LNCaP clone FGC (cell line): ENCODE measurements at regions not wholly inside any gene's neighbourhood (a gene's known extent, or its start where the extent isn't known, plus 50 kb on each side); places are given as distances from the start of the nearest gene placed in this dataset.
A peak's percentile ranks its signal among the peaks of the same experiment; 100 is the strongest.

Source experiments
- DNase-seq: peaks from one replicate; pipeline ENCODE4 v3.0.0-alpha.2; 2011; ENCODE audit warnings: low read depth
- H3K4me3 ChIP-seq: 2 replicates; pipeline ENCODE4 v1.5.1; 2011; ENCODE audit warnings: mild to moderate bottlenecking, low read depth, low read length, control low read depth
- TF ChIP-seq, protein P1 (sequence below): IDR thresholded peaks from 2 replicates; pipeline ENCODE4 v1.5.1; 2012; ENCODE audit warnings: mild to moderate bottlenecking; ENCODE audit not compliant: control insufficient read depth, insufficient read depth; ENCODE audit errors: extremely low read depth

DNA sequence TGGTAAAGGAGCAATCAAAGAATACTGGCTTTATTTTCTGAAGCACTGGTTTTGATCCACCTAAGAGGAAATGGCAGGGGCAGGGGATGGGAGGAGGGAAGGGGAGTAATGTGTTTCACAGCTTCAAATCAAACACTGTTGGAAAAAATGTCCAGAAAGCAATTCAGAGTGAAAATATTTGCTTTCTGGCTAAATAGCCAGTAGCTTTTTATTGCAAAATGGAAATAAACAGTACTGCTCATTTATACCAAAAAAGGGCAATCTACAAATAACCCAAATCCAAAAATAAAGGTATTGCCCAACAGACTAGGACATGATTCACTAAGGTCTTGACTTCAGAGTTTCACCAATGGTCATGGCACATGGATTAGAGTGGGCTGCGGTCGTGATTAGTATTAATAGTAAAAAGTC lies 279.3 kb upstream of the THBS1 start:
- DNase-seq, result no peak
- H3K4me3 ChIP-seq, result no peak overlapping the region
- TF ChIP-seq, protein P1, sequence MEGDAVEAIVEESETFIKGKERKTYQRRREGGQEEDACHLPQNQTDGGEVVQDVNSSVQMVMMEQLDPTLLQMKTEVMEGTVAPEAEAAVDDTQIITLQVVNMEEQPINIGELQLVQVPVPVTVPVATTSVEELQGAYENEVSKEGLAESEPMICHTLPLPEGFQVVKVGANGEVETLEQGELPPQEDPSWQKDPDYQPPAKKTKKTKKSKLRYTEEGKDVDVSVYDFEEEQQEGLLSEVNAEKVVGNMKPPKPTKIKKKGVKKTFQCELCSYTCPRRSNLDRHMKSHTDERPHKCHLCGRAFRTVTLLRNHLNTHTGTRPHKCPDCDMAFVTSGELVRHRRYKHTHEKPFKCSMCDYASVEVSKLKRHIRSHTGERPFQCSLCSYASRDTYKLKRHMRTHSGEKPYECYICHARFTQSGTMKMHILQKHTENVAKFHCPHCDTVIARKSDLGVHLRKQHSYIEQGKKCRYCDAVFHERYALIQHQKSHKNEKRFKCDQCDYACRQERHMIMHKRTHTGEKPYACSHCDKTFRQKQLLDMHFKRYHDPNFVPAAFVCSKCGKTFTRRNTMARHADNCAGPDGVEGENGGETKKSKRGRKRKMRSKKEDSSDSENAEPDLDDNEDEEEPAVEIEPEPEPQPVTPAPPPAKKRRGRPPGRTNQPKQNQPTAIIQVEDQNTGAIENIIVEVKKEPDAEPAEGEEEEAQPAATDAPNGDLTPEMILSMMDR, result no peak

DNA sequence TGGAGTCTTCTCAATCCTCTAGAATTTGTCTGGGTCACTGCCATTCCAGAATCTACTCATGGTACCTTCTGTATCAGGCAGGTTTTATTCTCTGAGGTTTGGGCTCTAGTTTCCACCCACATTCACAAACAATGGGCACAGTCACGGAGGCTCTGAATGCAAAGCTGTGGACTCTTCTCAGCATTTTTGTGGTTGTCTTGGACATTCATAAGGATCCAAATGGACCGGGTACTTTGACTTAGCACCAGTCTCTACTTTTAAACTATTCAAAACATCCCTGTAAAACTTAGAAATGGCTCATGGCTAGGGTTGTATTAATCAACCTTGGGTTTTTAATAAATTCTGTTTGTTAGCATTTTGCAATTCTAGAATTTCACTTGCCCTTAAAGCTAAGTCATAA lies 277.9 kb upstream of the THBS1 start:
- DNase-seq, result no peak
- H3K4me3 ChIP-seq, result no peak overlapping the region
- TF ChIP-seq, protein P1, result no peak

DNA sequence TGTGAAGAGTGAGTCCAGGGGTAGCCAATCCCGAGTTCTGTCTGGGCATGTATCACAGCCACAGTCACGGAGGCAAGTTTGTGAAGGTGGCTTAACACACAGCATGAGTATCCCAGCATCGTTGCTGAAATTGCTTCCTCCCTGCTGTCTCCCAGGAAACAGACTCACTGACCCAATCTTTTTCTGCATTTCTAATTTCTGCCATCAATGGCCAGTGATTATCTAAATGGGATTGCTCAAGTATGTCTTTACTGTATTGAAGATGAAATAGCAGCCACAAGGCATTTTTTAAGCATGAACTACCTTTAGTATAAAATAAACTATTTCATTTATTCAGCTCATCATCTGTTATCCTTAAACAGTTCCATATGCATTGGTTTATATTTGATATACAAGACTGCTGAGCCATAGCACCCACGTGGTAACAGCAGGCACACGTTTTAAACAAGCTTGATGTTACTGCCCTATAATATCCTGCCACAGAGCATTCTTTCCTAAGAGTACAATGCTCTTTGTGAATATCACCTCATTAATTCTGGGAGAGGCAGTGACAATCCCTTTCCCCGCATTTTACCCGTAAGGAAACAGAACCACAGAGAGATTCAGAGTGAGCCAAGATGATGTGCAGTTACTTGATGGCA lies 276.6 kb upstream of the THBS1 start:
- TF ChIP-seq, protein P1, result no peak
- DNase-seq, result no peak
- H3K4me3 ChIP-seq, result no peak overlapping the region

DNA sequence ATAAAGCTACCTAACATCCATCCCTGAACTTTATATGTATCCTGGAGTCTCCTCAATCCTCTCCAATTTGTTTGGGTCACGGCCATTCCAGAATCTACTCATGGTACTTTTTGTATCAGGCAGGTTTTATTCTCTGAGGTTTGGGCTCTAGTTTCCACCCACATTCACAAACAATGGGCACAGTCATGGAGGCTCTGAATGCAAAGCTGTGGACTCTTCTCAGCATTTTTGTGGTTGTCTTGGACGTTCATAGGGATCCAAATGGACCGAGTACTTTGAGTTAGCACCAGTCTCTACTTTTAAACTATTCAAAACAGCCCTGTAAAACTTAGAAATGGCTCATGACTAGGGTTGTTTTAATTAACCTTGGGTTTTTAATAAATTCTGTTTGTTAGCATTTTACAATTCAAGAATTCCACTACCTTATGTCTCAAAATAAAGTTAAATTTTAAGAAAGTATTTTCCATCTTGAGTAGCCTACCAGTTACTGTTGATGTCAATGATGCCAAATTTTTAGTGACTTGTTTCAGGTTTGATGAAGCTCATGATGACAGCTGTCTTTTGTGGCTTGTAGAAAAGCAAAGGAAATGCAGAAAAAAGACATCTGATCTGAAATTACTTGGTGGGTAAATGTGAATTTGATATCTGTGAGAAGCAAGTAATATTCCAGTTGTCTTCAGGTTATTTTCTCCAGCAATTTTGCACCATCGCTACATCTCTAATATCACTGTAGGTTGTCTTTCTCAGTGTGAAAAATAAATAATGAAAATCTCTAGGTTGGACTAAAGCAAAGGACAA lies 275.7 kb upstream of the THBS1 start:
- DNase-seq, result no peak
- TF ChIP-seq, protein P1, result no peak
- H3K4me3 ChIP-seq, result no peak overlapping the region

DNA sequence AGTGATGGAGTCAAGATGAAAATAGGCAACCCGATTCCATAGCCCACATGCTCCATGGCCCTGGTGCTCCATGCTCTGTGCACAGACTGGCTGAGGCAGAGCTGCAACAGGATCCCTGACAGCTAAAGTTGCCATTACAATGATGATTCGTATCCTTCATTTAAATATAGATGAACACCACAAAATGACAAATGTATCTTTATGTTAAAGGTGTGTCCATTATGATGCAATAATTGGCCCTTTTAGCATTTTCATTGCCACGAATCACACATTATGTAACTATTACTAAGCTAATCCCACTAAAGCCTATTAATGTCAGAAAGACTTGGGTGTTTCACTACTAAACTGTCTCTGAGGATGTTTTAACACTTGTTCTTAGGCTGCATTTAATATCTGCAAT lies 270.2 kb upstream of the THBS1 start:
- DNase-seq, result no peak
- no peak overlapping the region for H3K4me3 ChIP-seq
- TF ChIP-seq, protein P1, result no peak

DNA sequence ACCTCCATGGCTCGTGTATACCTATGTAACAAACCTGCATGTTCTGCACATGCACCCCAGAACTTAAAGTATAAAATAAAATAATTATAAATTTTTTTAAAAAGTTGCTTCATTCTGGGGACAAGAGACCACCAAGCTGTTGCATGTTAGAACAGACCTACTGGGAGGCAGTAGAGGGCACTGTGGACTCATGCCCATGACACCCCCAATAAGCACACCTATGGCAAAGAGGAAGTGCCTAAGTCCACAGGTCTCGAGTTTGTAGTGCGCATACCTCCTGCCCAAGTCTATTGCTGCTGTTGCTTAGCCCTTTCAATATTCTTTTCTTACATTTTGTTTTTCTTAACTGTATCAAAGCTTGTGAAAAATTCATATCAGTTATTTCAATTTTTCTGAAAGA lies 267.9 kb upstream of the THBS1 start:
- no peak overlapping the region for H3K4me3 ChIP-seq
- TF ChIP-seq, protein P1, result peak; percentile 28
- DNase-seq, result no peak
